GM12878 (cell line): ENCODE measurements at regions not wholly inside any gene's neighbourhood (a gene's known extent, or its start where the extent isn't known, plus 50 kb on each side); places are given as distances from the start of the nearest gene placed in this dataset.

ENCODE experiments used
- ATAC-seq: fragments of 200-7000 bp; cut with Tn5 transposase; 3 replicates; pipeline ENCODE4 v1.9.1; 2020; ENCODE audit warnings: mild to moderate bottlenecking, moderate library complexity
- BruUV-seq: library from RNA; stranded (reverse); fragments of 400-500 nt; replicated peaks from 2 replicates; lab custom pipeline; 2021; lab: Mats Ljungman, UMichigan
- CTCF ChIA-PET: fragments of 300-600 bp; sonication (Branson Sonifier 250); formaldehyde crosslinking; extraction: SDS; loops from one replicate; lab custom pipeline; 2021; ENCODE audit warnings: inconsistent platforms; lab: Yijun Ruan, JAX
- POLR2A ChIA-PET: fragments of 350-600 bp; formaldehyde crosslinking; extraction: SDS; loops from one replicate; lab custom pipeline; 2021; ENCODE audit warnings: inconsistent platforms; lab: Charles Lee
- RAD21 ChIA-PET: fragments of 300-600 bp; sonication (Branson Sonifier 250); formaldehyde crosslinking; loops from one replicate; lab custom pipeline; 2023; ENCODE audit warnings: antibody characterized with exemption; ENCODE audit not compliant: unreplicated experiment; lab: Charles Lee
- SMC1A ChIA-PET: fragments of 300-600 bp; sonication (Branson Sonifier 250); formaldehyde crosslinking; loops from one replicate; lab custom pipeline; 2023; ENCODE audit not compliant: unreplicated experiment, uncharacterized antibody; lab: Charles Lee
- DNase-seq: peaks from one replicate; pipeline ENCODE4 v3.0.0-alpha.2; 2011; ENCODE audit warnings: low read depth, low spot score
- FAIRE-seq: peaks from 3 replicates; lab custom pipeline; 2011; peaks lifted over from hg19 to GRCh38; lab: Jason Lieb, UNC
- H2AFZ ChIP-seq: 2 replicates; pipeline ENCODE4 v1.6.0; 2011; ENCODE audit warnings: low read depth, low read length, control low read depth; ENCODE audit not compliant: control insufficient read depth
- H3K27ac ChIP-seq: 2 replicates; pipeline ENCODE4 v1.5.1; 2011; ENCODE audit warnings: control low read depth; ENCODE audit not compliant: control insufficient read depth, insufficient read depth
- H3K27me3 ChIP-seq, 2 experiments: replicated peaks in 1 of 2; 2 replicates each; pipeline versions ENCODE4 v1.6.0 to v1.6.1; 2011; ENCODE audit warnings: low read length in 1 of 2; ENCODE audit not compliant: control insufficient read depth in 2 of 2, insufficient read depth in 2 of 2
- H3K36me3 ChIP-seq, 2 experiments: 2 replicates each; pipeline ENCODE4 v1.5.1; 2011; ENCODE audit warnings: low read length in 1 of 2; ENCODE audit not compliant: control insufficient read depth in 2 of 2, insufficient read depth in 2 of 2
- H3K4me1 ChIP-seq: 2 replicates; pipeline ENCODE4 v1.6.1; 2011; ENCODE audit warnings: mild to moderate bottlenecking, low read length, moderate library complexity, mixed read lengths; ENCODE audit not compliant: control insufficient read depth, insufficient read depth
- H3K4me2 ChIP-seq: 2 replicates; pipeline ENCODE4 v1.6.0; 2011; ENCODE audit warnings: control low read depth; ENCODE audit not compliant: control insufficient read depth, insufficient read depth
- H3K4me3 ChIP-seq: fragments of 200-600 bp; sonication (generic); 2 replicates; pipeline ENCODE4 v1.5.1; 2016
- H3K79me2 ChIP-seq: 2 replicates; pipeline ENCODE4 v1.6.0; 2011; ENCODE audit warnings: low read length; ENCODE audit not compliant: control insufficient read depth, insufficient read depth
- H3K9ac ChIP-seq: 2 replicates; pipeline ENCODE4 v1.8.0; 2011; ENCODE audit warnings: low read length, control low read depth, mixed read lengths; ENCODE audit not compliant: control insufficient read depth, insufficient read depth
- H3K9me3 ChIP-seq: replicated peaks from 3 replicates; pipeline ENCODE4 v1.5.1; 2011; ENCODE audit warnings: mild to moderate bottlenecking, low read length; ENCODE audit not compliant: control insufficient read depth, insufficient read depth
- H4K20me1 ChIP-seq: 2 replicates; pipeline ENCODE4 v1.6.0; 2011; ENCODE audit not compliant: control insufficient read depth, insufficient read depth
- BRCA1 ChIP-seq: IDR thresholded peaks from 2 replicates; pipeline ENCODE4 v1.6.1; 2011; ENCODE audit warnings: low read depth, low read length, improper control_type of control experiment
- CBX5 ChIP-seq: sonication (generic); IDR thresholded peaks from 2 replicates; pipeline ENCODE4 v1.6.1; 2016; ENCODE audit warnings: low read depth, moderate library complexity, mild to moderate bottlenecking, inconsistent platforms
- CHD1 ChIP-seq: IDR thresholded peaks from 2 replicates; pipeline ENCODE4 v1.6.1; 2012; ENCODE audit warnings: low read depth, low read length, improper control_type of control experiment
- HCFC1 ChIP-seq: fragments of 150-350 bp; IDR thresholded peaks from 2 replicates; pipeline ENCODE4 v1.6.1; 2014; ENCODE audit warnings: low read length
- POLR2A ChIP-seq: IDR thresholded peaks from 2 replicates; pipeline ENCODE4 v1.6.1; 2011; ENCODE audit warnings: low read depth, mild to moderate bottlenecking, low read length
- RAD21 ChIP-seq: IDR thresholded peaks from 2 replicates; pipeline ENCODE4 v1.6.1; 2011; ENCODE audit warnings: mild to moderate bottlenecking, low read depth, low read length, moderate library complexity; ENCODE audit not compliant: insufficient read depth
- RAD51 ChIP-seq: fragments of 450-650 bp; IDR thresholded peaks from 2 replicates; pipeline ENCODE4 v1.6.1; 2016; ENCODE audit warnings: moderate library complexity, mild to moderate bottlenecking, inconsistent platforms
- RELA ChIP-seq: fragments of 450-650 bp; IDR thresholded peaks from 2 replicates; pipeline ENCODE4 v1.8.0; 2014; ENCODE audit warnings: borderline replicate concordance; ENCODE audit not compliant: partially characterized antibody
- STAT1 ChIP-seq: fragments of 450-650 bp; conservative IDR thresholded peaks from 2 replicates; pipeline ENCODE4 v1.6.1; 2014; ENCODE audit warnings: antibody characterized with exemption, mild to moderate bottlenecking
- TAF1 ChIP-seq: IDR thresholded peaks from 2 replicates; pipeline ENCODE4 v1.6.1; 2011; ENCODE audit warnings: mild to moderate bottlenecking, low read depth, low read length, borderline replicate concordance
- USF2 ChIP-seq: IDR thresholded peaks from 2 replicates; pipeline ENCODE4 v1.6.1; 2011; ENCODE audit warnings: low read depth, low read length, improper control_type of control experiment, borderline replicate concordance
- ZNF217 ChIP-seq: fragments of 450-650 bp; IDR thresholded peaks from 2 replicates; pipeline ENCODE4 v1.6.1; 2017; ENCODE audit warnings: antibody characterized with exemption, mild to moderate bottlenecking
- ZZZ3 ChIP-seq: IDR thresholded peaks from 2 replicates; pipeline ENCODE4 v1.6.1; 2011; ENCODE audit warnings: low read depth; ENCODE audit not compliant: control insufficient read depth, insufficient read length
- WGBS: methylation state at CpG from one replicate; pipeline ENCODE4 v1.1.6; 2016; ENCODE audit warnings: low lambda C conversion rate; ENCODE audit not compliant: insufficient replicate concordance, insufficient coverage; ENCODE audit errors: missing lambda C conversion rate; 5-methylcytosine and 5-hydroxymethylcytosine counted together
- in situ Hi-C: fragments of 300-500 bp; cut with MboI; formaldehyde crosslinking; loops from 9 replicates; pipeline ENCODE4 v1.14.3; 2018; ENCODE audit warnings: mixed read lengths
- intact Hi-C: fragments of 100-400 bp; cut with micrococcal nuclease; formaldehyde crosslinking; loops from one replicate; pipeline ENCODE4 v1.14.2; 2022; ENCODE audit not compliant: unreplicated experiment

GRCh38 chr2:103875531-103875930 lies 978.4 kb upstream of the POU3F3 start:
- in situ Hi-C loops (no loop called here), intact Hi-C loops (no loop called here)
- H3K4me1 ChIP-seq: no peaks in the 10 kb centered on the region
- 14% methylated on average over 3 of the region's 3 CpGs for WGBS
- no peaks in the 10 kb centered on the region for H4K20me1 ChIP-seq
- no peaks in the 10 kb centered on the region for H3K79me2 ChIP-seq
- ChIA-PET RAD21 (no interaction called here), CTCF (no interaction called here), SMC1A (no interaction called here), POLR2A (no interaction called here)
- H3K4me3 ChIP-seq: no peak overlapping the region
- DNase-seq (no peak), ATAC-seq (no peak), FAIRE-seq (no peak)
- H3K36me3 ChIP-seq: no peaks in the 10 kb centered on the region
- BruUV-seq: no TSS peak
- no peak overlapping the region for H2AFZ ChIP-seq
- TF ChIP-seq STAT1 (no peak), TAF1 (no peak), CHD1 (no peak), RAD21 (no peak), RAD51 (no peak), BRCA1 (no peak), CBX5 (no peak), RELA (no peak), POLR2A (no peak)
- H3K27ac ChIP-seq: no peak overlapping the region
- H3K4me2 ChIP-seq: no peak overlapping the region
- no peaks in the 10 kb centered on the region for H3K9me3 ChIP-seq
- no peak overlapping the region for H3K9ac ChIP-seq
- no peaks in the 10 kb centered on the region for H3K27me3 ChIP-seq

- RAD21 ChIA-PET: no interaction called here
- ATAC-seq (no peak), FAIRE-seq (no peak), DNase-seq (no peak)
- no peak overlapping the region for H3K4me3 ChIP-seq
- TF ChIP-seq HCFC1 (no peak), ZNF217 (no peak), ZZZ3 (no peak), USF2 (no peak)
- no peaks in the 10 kb centered on the region for H3K36me3 ChIP-seq
- no peak overlapping the region for H3K9ac ChIP-seq
- H3K27ac ChIP-seq: no peak overlapping the region
- H3K4me1 ChIP-seq: no peaks in the 10 kb centered on the region
- CTCF ChIA-PET: no interaction called here
- in situ Hi-C loops: no loop called here
- intact Hi-C loops: no loop called here
- H2AFZ ChIP-seq: no peak overlapping the region
- H3K79me2 ChIP-seq: no peaks in the 10 kb centered on the region
- no peaks in the 10 kb centered on the region for H3K9me3 ChIP-seq
- SMC1A ChIA-PET: no interaction called here
- no peaks in the 10 kb centered on the region for H4K20me1 ChIP-seq
- H3K4me2 ChIP-seq: no peak overlapping the region
- BruUV-seq: no TSS peak
- POLR2A ChIA-PET: no interaction called here
- H3K27me3 ChIP-seq: no peaks in the 10 kb centered on the region
- 5% methylated on average over 5 of the region's 5 CpGs for WGBS
Observed at GRCh38 chr2:103876611-103877010, 977.3 kb upstream of the POU3F3 start.
